MM.1S (cell line): ENCODE measurements at regions not wholly inside any gene's neighbourhood (a gene's known extent, or its start where the extent isn't known, plus 50 kb on each side); places are given as distances from the start of the nearest gene placed in this dataset.

ENCODE experiments used
- DNase-seq: peaks from one replicate; pipeline ENCODE4 v3.0.0-alpha.2; 2015
- H2AFZ ChIP-seq: fragments of 300-600 bp; sonication (generic); 2 replicates; pipeline ENCODE4 v1.6.0; 2016; ENCODE audit warnings: antibody characterized with exemption, low read length
- H3F3A ChIP-seq: fragments of 300-600 bp; sonication (generic); 2 replicates; pipeline ENCODE4 v1.6.1; 2016; ENCODE audit warnings: mild to moderate bottlenecking, antibody characterized with exemption, low read length, moderate library complexity, mixed read lengths; ENCODE audit not compliant: insufficient read depth
- H3K27ac ChIP-seq: fragments of 300-600 bp; sonication (generic); 2 replicates; pipeline ENCODE4 v1.5.1; 2016; ENCODE audit warnings: mild to moderate bottlenecking, low read length
- H3K27me3 ChIP-seq: fragments of 300-600 bp; sonication (generic); replicated peaks from 2 replicates; pipeline ENCODE4 v1.6.0; 2016; ENCODE audit warnings: low read length; ENCODE audit not compliant: insufficient read depth
- H3K36me3 ChIP-seq: fragments of 300-600 bp; sonication (generic); replicated peaks from 2 replicates; pipeline ENCODE4 v1.6.1; 2016; ENCODE audit warnings: mild to moderate bottlenecking, low read length, mixed read lengths; ENCODE audit not compliant: insufficient read depth
- H3K4me1 ChIP-seq: fragments of 300-600 bp; sonication (generic); 2 replicates; pipeline ENCODE4 v1.6.1; 2016; ENCODE audit warnings: low read length, mixed read lengths
- H3K4me2 ChIP-seq: fragments of 300-600 bp; sonication (generic); 2 replicates; pipeline ENCODE4 v1.6.0; 2016; ENCODE audit warnings: low read depth, low read length
- H3K4me3 ChIP-seq: fragments of 300-600 bp; sonication (generic); 2 replicates; pipeline ENCODE4 v1.5.1; 2016; ENCODE audit warnings: low read length, mixed read lengths
- H3K79me2 ChIP-seq: fragments of 300-600 bp; sonication (generic); 2 replicates; pipeline ENCODE4 v1.6.1; 2016; ENCODE audit warnings: mixed run types, low read length, mixed read lengths
- H3K9ac ChIP-seq: fragments of 300-600 bp; sonication (generic); 2 replicates; pipeline ENCODE4 v1.6.1; 2016; ENCODE audit warnings: low read length, mixed read lengths
- H3K9me2 ChIP-seq: fragments of 300-600 bp; sonication (generic); replicated peaks from 2 replicates; pipeline ENCODE4 v1.6.1; 2016; ENCODE audit warnings: mild to moderate bottlenecking, low read length, mixed read lengths; ENCODE audit not compliant: insufficient read depth
- H3K9me3 ChIP-seq: fragments of 300-600 bp; sonication (generic); replicated peaks from 2 replicates; pipeline ENCODE4 v1.6.1; 2016; ENCODE audit warnings: mild to moderate bottlenecking, low read length, mixed read lengths; ENCODE audit not compliant: insufficient read depth
- H4K20me1 ChIP-seq: fragments of 300-600 bp; sonication (generic); 2 replicates; pipeline ENCODE4 v1.6.1; 2016; ENCODE audit warnings: mild to moderate bottlenecking, low read length, moderate library complexity, mixed read lengths; ENCODE audit not compliant: insufficient read depth
- CTCF ChIP-seq: fragments of 300-600 bp; sonication (generic); IDR thresholded peaks from 2 replicates; pipeline ENCODE4 v1.5.1; 2016; ENCODE audit warnings: antibody characterized with exemption, low read length, mixed read lengths
- EZH2 ChIP-seq: fragments of 300-600 bp; sonication (generic); optimal IDR thresholded peaks from 2 replicates; pipeline ENCODE3; 2017; ENCODE audit warnings: low read depth, mild to moderate bottlenecking, antibody characterized with exemption, low read length, mixed read lengths
- EZH2phosphoT487 ChIP-seq: fragments of 300-600 bp; sonication (generic); IDR thresholded peaks from 2 replicates; pipeline ENCODE4 v1.6.1; 2018; ENCODE audit warnings: antibody characterized with exemption, low read length

- H4K20me1 ChIP-seq, result no peaks in the 10 kb centered on the region
- no peak overlapping the region for H3K4me3 ChIP-seq
Measured at GRCh38 chr3:87148020-87148419, 79.1 kb upstream of the CHMP2B start.

GRCh38 chr3:87147562-87147961 lies 79.5 kb upstream of the CHMP2B start:
- DNase-seq, result no peak
- Histone ChIP-seq H3F3A (no peaks in the 10 kb centered on the region), H3K9ac (no peak overlapping the region), H4K20me1 (no peaks in the 10 kb centered on the region), H3K9me3 (no peaks in the 10 kb centered on the region), H3K4me2 (no peak overlapping the region), H3K4me3 (no peak overlapping the region), H3K4me1 (no peaks in the 10 kb centered on the region), H3K36me3 (no peaks in the 10 kb centered on the region), H3K79me2 (no peaks in the 10 kb centered on the region), H3K27ac (no peak overlapping the region), H3K27me3 (no peaks in the 10 kb centered on the region), H3K9me2 (no peaks in the 10 kb centered on the region), H2AFZ (no peak overlapping the region)
- TF ChIP-seq CTCF (no peak), EZH2 (no peak), EZH2phosphoT487 (no peak)

More at GRCh38 chr3:87148020-87148419, 79.1 kb upstream of the CHMP2B start:
- Histone ChIP-seq H3K4me1 (no peaks in the 10 kb centered on the region), H3K4me2 (no peak overlapping the region), H3K27me3 (no peaks in the 10 kb centered on the region), H3K79me2 (no peaks in the 10 kb centered on the region), H3K27ac (no peak overlapping the region), H3F3A (no peaks in the 10 kb centered on the region), H3K9me2 (no peaks in the 10 kb centered on the region), H2AFZ (no peak overlapping the region), H3K36me3 (no peaks in the 10 kb centered on the region), H3K9me3 (no peaks in the 10 kb centered on the region), H3K9ac (no peak overlapping the region)
- TF ChIP-seq EZH2 (no peak), CTCF (no peak), EZH2phosphoT487 (no peak)
- no peak for DNase-seq

GRCh38 chr3:87145553-87145952 lies 81.6 kb upstream of the CHMP2B start:
- H3K79me2 ChIP-seq, result no peaks in the 10 kb centered on the region
- H3K36me3 ChIP-seq, result no peaks in the 10 kb centered on the region
- peak; percentile 16 for DNase-seq
- no peak overlapping the region for H3K4me2 ChIP-seq
- no peak overlapping the region for H3K4me3 ChIP-seq
- no peaks in the 10 kb centered on the region for H3K9me2 ChIP-seq
- H4K20me1 ChIP-seq, result no peaks in the 10 kb centered on the region
- no peaks in the 10 kb centered on the region for H3F3A ChIP-seq
- 0 out of 2 replicates have a peak, but pooled peaks have one; percentile 16 for TF ChIP-seq CTCF
- no peak for TF ChIP-seq EZH2phosphoT487
- no peaks in the 10 kb centered on the region for H3K9me3 ChIP-seq
- no peak overlapping the region for H3K9ac ChIP-seq
- H3K27ac ChIP-seq, result no peak overlapping the region
- H3K4me1 ChIP-seq, result no peaks in the 10 kb centered on the region
- no peaks in the 10 kb centered on the region for H3K27me3 ChIP-seq
- H2AFZ ChIP-seq, result no peak overlapping the region
